ENCODE measurements at regions not wholly inside any gene's neighbourhood (a gene's known extent, or its start where the extent isn't known, plus 50 kb on each side); places are given as distances from the start of the nearest gene placed in this dataset.
"Not testable (repeated sequence)": the region's sequence is repeated elsewhere in the genome, so short reads cannot be mapped to it uniquely, and the experiment has no call there.

GRCh38 chr16:65334081-65334480 is 212.2 kb upstream of the CDH11 start:
- H3K4me3 ChIP-seq (ENCODE audit: low read depth, low read length): no peak overlapping the region
- DNase-seq (ENCODE audit: low read depth): no peak

- DNase-seq (ENCODE audit: low read depth): no peak
- H3K4me3 ChIP-seq (ENCODE audit: low read depth, low read length): no peak overlapping the region
Measured at GRCh38 chr16:65333283-65333682, 211.4 kb upstream of the CDH11 start.

GRCh38 chr16:65327346-65327745 is 205.5 kb upstream of the CDH11 start:
- no peak for DNase-seq (ENCODE audit: low read depth)
- no peak overlapping the region for H3K4me3 ChIP-seq (ENCODE audit: low read depth, low read length)

DNA sequence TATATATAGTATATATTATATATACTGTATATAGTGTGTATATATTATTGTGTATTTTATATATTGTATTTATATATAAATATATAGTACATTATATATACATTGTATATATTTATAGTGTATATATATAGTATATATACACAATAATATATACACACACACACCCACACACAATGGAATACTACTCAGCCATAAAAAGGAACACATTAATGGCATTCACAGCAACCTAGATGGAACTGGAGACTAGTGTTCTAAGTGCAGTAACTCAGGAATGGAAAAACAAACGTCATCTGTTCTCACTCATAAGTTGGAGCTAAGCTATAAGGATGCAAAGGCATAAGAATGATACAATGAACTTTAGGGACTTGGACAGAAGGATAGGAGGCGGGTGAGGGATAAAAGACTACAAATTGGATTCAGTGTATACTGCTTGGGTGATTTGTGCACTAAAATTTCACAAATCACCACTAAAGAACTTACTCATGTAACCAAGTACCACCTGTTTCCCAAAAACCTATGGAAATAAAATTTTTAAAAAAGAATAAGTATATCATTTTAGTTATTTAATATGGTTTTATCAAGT is 201.9 kb upstream of the CDH11 start:
- no peak for DNase-seq (ENCODE audit: low read depth)
- no peak overlapping the region for H3K4me3 ChIP-seq (ENCODE audit: low read depth, low read length)

DNA sequence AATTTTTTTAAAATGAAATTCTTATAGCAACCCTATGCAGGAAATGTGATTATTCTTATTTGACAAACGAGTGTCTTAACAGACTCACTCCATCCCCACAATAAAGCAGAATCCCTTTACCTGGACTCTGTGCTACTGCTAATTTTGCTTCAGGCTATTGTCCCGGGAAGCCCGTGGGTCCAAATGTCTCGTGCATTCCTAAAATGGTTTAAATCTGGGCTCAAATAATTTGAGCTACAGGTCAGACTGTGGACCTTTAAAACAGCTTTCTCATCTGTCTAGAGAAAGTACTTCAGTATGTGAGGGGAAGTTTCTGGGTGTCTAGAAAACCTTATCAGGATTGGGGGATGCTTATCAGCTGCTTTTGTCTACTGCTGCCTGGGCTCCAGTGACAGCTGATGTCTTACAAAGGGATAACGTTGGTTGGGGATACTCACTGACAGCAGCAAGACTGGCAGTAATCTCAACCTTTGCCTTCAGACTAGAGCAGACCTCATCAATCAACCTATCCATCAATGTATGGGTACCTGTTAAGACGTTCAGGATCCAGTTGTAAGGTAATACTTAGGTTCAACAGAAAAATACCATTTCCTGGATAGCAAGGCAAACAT is 197.9 kb upstream of the CDH11 start:
- no peak overlapping the region for H3K4me3 ChIP-seq (ENCODE audit: low read depth, low read length)
- no peak for DNase-seq (ENCODE audit: low read depth)

- DNase-seq (ENCODE audit: low read depth): no peak
- H3K4me3 ChIP-seq (ENCODE audit: low read depth, low read length): no peak overlapping the region
Measured at GRCh38 chr16:65318590-65319257, 196.9 kb upstream of the CDH11 start.

GRCh38 chr16:65318138-65318537 is 196.3 kb upstream of the CDH11 start:
- no peak overlapping the region for H3K4me3 ChIP-seq (ENCODE audit: low read depth, low read length)

GRCh38 chr16:65316808-65317207 is 194.9 kb upstream of the CDH11 start:
- H3K4me3 ChIP-seq (ENCODE audit: low read depth, low read length): no peak overlapping the region
- no peak for DNase-seq (ENCODE audit: low read depth)

More at GRCh38 chr16:65318138-65318537, 196.3 kb upstream of the CDH11 start:
- DNase-seq (ENCODE audit: low read depth): no peak

GRCh38 chr16:65315081-65315780 is 193.4 kb upstream of the CDH11 start:
- peak; percentile 25 for DNase-seq (ENCODE audit: low read depth)
- no peak overlapping the region for H3K4me3 ChIP-seq (ENCODE audit: low read depth, low read length)

- no peak overlapping the region for H3K4me3 ChIP-seq (ENCODE audit: low read depth, low read length)
- no peak for DNase-seq (ENCODE audit: low read depth)
Measured at GRCh38 chr16:65314627-65315008, 192.8 kb upstream of the CDH11 start.

- no peak for DNase-seq (ENCODE audit: low read depth)
- H3K4me3 ChIP-seq (ENCODE audit: low read depth, low read length): no peak overlapping the region
Measured at GRCh38 chr16:65313936-65314626, 192.2 kb upstream of the CDH11 start.

DNA sequence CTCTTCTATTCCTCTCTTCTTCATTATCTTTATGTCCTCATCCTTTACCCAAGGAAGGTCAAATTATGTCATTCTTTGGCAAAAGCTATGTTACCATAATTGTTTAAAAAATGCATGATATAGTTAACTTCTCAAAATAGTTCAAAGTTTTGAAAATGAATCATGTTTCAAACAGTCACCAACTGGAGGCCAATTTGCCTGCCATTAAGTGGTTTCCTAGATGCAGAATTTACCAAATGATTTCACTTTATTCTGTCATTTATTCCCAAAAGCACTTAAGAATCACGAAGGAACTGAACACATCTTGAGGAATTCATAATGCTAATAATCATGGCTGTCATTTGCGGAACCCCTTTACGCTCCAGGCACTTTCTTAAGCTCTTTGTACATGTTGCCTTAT is 190.9 kb upstream of the CDH11 start:
- no peak overlapping the region for H3K4me3 ChIP-seq (ENCODE audit: low read depth, low read length)
- DNase-seq (ENCODE audit: low read depth): no peak

- H3K4me3 ChIP-seq (ENCODE audit: low read depth, low read length): no peak overlapping the region
- DNase-seq (ENCODE audit: low read depth): no peak
Measured at GRCh38 chr16:65312071-65312470, 190.2 kb upstream of the CDH11 start.

DNA sequence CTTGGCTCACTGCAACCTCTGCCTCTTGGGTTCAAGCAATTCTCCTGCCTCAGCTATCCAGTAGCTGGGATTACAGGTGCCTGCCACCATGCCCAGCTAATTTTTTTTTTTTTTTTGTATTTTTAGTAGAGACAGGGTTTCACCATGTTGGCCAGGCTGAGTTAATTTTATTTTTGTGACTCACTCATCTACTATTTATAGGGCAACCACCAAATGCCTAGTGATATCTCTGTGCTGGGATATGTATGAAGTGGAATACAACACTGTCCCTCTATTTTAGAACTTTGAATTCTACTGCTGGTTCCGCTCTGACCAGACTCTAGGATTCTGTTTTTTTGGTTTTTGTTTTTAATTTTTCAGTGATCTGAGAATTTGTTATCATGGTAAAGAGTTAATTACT is 188.6 kb upstream of the CDH11 start:
- DNase-seq (ENCODE audit: low read depth); H3K4me3 ChIP-seq (ENCODE audit: low read depth, low read length): not testable (repeated sequence)

DNA sequence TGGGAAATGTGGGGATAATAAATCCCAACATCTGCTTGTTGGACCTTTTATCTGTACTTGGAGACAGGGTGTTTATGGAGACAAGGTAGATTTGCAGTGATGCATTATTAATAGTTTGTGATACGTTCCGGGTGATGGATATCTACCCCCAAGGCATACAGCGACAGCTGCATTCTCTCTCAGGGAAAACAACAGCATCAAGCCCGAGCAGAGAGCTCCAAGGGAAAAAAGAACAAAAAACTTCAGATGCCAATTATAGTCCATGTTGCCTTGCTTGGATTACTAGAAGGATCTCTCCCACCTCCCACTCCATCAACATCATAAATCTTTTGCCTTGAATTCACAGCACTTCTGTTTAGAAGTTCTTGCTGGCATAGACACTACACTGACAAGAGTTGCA is 187.5 kb upstream of the CDH11 start:
- no peak for DNase-seq (ENCODE audit: low read depth)
- H3K4me3 ChIP-seq (ENCODE audit: low read depth, low read length): no peak overlapping the region

- H3K4me3 ChIP-seq (ENCODE audit: low read depth, low read length): no peak overlapping the region
- no peak for DNase-seq (ENCODE audit: low read depth)
Measured at GRCh38 chr16:65308506-65308905, 186.6 kb upstream of the CDH11 start.

- no peak for DNase-seq (ENCODE audit: low read depth)
Measured at GRCh38 chr16:65307286-65307685, 185.4 kb upstream of the CDH11 start.

DNA sequence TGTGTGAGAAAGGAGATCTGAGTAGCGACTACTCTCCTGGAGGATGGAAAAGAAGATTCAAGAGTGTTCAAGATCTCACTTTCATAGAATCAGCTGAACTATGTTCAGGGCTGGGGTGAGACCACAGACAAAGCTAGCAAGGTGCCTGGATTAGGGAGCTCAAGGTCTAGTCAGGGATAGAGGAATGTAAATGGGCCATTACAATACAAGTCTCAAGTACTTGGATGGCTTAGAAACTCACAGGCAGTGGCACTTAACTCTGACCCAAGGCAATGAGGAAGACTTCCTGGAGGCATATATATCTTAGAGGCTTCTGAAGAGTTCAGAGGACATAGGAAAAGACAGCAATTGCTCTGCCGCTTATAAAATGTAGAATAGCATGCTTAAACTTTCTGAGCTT is 184.9 kb upstream of the CDH11 start:
- no peak overlapping the region for H3K4me3 ChIP-seq (ENCODE audit: low read depth, low read length)
- DNase-seq (ENCODE audit: low read depth): no peak

More at GRCh38 chr16:65307286-65307685, 185.4 kb upstream of the CDH11 start:
- H3K4me3 ChIP-seq (ENCODE audit: low read depth, low read length): no peak overlapping the region

- no peak overlapping the region for H3K4me3 ChIP-seq (ENCODE audit: low read depth, low read length)
- no peak for DNase-seq (ENCODE audit: low read depth)
Measured at GRCh38 chr16:65306300-65306699, 184.4 kb upstream of the CDH11 start.
